GM04503 (cell line): ENCODE measurements at regions not wholly inside any gene's neighbourhood (a gene's known extent, or its start where the extent isn't known, plus 50 kb on each side); places are given as distances from the start of the nearest gene placed in this dataset.
"Not testable (repeated sequence)": the region's sequence is repeated elsewhere in the genome, so short reads cannot be mapped to it uniquely, and the experiment has no call there.

ENCODE experiments used
- DNase-seq: peaks from one replicate; pipeline ENCODE4 v3.0.0-alpha.2; 2012; ENCODE audit warnings: low read depth

- no peak for DNase-seq
Observed at GRCh38 chr7:79552463-79552862, 99.0 kb upstream of the MAGI2 start.

GRCh38 chr7:79548727-79549126, 95.3 kb upstream of the MAGI2 start:
- DNase-seq, result no peak

DNA sequence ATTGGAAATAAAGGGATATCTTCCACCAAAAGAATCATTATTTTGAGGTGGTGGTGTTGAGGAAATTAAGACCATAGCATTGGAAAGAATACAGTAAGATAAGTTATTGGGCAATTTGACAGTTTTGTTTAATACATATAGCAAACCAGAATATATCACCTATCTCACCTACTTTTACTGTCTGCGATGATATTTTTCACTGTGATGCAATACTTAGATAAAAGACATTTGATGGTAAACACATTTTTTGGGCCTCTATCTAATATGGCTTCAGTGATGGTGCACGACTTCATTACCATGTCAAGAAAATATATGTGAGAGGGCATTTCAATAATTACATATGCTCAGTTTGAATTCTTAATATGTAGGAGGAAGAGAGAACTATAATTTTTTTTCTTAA, 93.7 kb upstream of the MAGI2 start:
- DNase-seq, result no peak

- DNase-seq, result no peak
Observed at GRCh38 chr7:79540592-79540991, 87.1 kb upstream of the MAGI2 start.

GRCh38 chr7:79534128-79534527, 80.7 kb upstream of the MAGI2 start:
- DNase-seq, result no peak

DNA sequence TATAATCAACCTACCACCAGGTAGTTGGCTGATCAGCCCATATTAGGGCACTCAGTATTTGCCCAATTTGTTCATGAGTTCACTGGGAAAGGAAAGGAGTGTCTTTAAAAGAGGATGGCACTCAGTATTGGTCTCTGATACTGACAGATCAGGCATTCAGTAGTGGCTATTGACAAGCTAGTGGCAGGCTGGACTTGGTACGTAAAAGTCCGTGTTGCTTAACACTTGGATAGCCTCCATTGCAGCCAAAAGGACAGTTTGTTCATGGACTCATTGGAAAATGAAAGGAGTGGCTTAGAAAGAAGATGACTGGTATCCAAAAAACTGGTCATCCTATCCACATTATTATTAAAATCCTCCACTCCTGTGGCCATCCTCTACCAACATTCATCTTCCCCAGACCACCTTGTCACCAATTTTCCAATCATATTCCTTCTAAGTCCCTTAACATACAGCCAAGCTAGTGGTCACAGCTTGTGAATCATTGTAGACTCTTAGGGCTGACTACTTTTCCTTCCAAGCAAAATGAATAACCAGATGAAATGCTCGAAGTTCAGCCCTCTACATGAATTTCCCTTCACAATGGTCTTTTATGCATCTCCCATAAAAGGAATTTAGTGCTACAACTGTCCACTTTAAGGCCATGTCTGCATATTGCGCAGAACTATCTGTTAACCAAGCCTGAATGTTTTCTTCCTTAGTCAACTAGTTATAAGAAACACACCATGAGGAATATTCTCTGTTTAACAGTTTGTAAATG, 78.6 kb upstream of the MAGI2 start:
- DNase-seq, result no peak

GRCh38 chr7:79531116-79531515, 77.6 kb upstream of the MAGI2 start:
- DNase-seq, result no peak

DNA sequence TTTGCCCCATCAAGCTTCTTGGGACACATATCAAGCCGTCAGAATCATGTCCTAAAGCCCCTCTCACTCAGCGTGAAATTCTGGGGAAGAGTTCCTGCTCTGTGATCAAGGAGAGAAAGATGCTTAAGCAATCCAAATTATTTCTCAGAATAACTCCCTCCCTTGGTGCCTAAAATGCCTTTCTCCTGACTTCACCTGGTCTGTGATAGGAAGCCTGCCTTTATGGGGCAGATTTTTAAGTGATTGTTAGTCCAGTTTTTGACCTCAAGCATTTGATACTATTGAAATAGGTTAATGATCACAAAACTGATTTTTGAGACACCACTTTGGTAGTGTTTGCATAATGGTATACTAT, 76.4 kb upstream of the MAGI2 start:
- no peak for DNase-seq

GRCh38 chr7:79529214-79529880, 75.9 kb upstream of the MAGI2 start:
- no peak for DNase-seq

DNA sequence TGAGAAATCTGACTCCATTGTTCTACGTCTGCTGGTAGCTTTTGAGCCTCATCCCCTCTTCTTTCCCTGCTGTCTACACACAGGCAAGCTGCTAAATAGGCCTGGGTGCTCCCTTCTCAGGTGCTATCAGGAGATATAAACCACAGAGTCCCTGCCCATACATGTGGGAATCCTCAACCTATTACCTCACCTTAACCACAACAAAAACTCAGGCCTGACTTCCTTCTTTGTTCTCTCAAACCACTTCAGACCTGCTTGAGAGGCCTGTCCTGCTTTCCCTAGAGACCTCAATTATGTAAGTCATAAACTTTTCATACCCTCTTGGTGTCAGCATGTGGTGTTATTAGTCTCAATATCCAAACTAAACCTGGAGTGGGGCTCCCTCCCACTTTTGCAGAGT, 75.0 kb upstream of the MAGI2 start:
- no peak for DNase-seq

DNA sequence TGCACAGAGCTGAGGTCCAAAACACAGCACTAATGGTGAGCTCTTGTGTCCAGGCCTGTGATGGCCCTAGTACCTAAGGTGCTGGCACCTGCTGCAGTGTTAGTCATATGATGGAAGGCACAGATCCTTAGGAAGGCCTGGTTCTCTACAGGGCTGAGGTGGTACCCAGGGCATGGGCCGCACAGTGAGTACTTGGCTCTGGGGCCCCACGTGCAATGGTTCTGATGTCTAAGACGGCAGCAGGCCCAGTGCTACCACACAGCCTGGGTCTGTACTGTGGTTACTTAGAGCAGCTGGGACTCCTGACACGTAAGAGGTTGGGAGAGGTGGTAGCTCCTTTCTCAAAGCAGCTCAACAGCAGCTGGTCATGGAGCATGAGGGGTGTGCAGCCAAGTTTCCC, 70.6 kb upstream of the MAGI2 start:
- DNase-seq, result no peak

DNA sequence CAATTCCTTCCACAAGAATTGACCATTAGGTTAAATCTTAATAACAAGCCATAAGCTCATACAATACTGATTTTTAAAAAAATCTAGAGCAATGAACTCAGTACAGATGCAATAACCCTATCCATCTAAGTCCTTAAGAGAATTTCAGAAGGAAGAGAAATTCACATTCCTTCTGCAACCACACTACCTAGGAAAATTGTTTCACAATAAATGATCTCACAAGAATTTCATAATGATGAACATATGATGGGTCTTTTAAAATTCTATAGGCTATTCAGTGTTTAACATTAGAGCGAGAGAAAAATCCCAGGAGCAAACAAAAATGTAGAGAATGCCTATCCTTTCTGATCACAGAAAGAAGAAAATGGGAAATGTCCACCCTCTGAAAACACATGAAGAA, 70.0 kb upstream of the MAGI2 start:
- no peak for DNase-seq

- DNase-seq, result no peak
Observed at GRCh38 chr7:79520543-79520942, 67.1 kb upstream of the MAGI2 start.

- no peak for DNase-seq
Observed at GRCh38 chr7:79515358-79515757, 61.9 kb upstream of the MAGI2 start.

DNA sequence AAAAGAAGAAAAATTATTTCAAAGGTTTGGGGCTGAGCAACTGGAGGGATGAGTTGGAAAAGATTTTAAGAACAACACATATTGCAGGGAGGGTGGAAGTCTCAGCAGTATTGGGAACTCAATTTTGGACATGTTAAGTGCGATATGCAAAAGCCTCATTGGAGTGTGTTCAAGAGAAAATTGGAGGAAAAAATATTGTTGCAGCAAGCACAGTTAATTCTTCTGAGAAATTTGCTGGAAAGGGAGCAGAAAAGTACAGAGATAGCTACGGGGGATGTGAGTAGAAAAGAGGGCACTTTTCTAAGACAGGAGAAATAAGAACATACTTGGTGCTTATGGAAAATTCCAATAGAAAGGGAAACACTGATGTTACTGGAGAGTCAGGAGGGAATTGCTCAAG, 59.8 kb upstream of the MAGI2 start:
- no peak for DNase-seq

DNA sequence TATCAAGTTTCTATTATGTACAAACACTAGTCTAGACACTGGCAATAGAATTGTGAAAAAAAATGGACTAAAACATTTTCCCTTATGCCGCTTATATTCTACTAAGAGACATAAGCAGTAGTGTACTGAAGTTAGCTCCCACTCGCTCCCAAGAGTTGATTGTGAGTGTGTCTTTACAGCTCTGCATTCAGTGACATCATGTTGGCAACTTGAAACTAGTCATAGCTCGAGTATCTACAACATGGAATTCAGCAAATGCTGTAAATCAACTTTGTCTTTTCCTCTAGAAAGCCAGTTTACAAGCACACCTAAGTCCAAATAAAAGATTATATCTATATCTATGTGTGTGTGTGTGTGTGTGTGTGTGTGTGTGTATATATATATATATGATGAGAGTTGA, 58.8 kb upstream of the MAGI2 start:
- DNase-seq, result no peak

DNA sequence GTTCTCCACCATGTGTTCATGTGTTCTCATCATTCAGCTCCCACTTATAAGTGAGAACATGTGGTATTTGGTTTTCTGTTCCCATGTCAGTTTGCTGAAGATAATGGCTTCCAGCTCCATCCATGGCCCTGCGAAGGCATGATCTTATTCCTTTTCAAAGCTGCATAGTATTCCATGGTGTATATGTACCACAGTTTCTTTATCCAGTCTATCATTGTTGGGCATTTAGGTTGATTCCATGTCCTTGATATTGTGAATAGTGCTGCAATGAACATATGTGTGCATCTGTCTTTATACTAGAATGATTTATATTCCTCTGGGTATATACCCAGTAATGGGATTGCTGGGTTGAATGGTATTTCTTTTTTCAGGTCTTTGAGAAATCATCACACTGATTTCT, 57.6 kb upstream of the MAGI2 start:
- DNase-seq, result not testable (repeated sequence)

GRCh38 chr7:79507131-79507530, 53.7 kb upstream of the MAGI2 start:
- no peak for DNase-seq

DNA sequence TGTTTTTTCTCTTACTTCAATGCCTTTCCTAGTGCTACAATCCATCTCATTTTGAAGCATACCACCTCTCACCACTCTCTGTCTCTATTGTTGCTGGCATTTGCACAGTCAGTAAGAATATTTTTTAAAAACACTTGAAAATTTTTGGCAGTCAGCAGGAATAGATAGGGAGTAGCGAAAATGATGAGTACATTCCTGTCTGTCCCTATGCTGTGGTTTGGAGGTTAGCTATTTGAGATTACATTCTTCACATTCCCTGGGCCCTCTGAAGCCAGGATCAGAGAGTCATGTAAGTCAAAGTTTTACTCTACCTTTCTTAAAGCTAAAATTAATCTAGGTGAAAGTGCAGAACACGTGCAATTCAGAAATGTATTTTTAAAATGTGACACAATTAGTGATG, 53.0 kb upstream of the MAGI2 start:
- DNase-seq, result peak; percentile 24

DNA sequence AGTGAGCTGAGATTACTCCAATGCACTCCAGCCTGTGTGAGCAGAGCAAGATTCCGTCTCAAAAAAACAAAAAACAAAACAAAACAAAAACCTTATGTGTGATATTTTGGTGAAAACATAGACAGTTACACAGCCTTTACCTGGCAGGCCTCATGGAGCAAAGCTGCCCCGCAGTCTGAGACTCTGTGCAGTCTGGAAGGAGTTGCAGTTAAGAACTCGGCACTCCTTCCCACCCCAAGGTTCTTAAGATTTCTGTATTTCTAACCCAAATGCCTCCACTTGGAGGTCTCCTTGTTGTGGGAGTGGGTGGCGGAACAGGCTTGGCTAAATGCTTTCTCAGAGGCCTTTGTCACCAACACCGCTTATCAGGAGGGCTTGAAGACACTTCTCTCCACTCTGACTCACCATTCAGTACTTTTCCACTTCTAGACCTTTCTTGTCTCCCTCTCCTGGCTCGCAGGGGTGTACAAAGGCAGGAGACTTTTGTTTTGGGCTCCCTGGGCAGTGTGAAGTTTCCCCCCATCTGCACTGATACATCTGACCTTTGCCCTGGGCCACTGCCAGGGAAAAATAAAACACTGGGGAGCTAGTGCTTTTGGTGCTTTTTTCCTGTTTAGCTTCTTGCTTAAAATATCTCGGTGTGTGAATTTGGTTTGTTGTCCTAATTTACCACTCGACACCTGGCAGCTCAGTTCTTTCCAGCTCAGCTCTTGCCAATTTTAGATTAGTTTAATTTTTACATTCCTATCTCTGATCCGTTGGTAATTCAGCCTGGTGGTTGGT, 51.3 kb upstream of the MAGI2 start:
- no peak for DNase-seq
